GM23338 (cell line): ENCODE measurements at regions not wholly inside any gene's neighbourhood (a gene's known extent, or its start where the extent isn't known, plus 50 kb on each side); places are given as distances from the start of the nearest gene placed in this dataset.

ENCODE experiments used
- CTCF ChIP-seq, 2 experiments: fragments of 200-600 bp in 1 of 2; sonication (generic) in 1 of 2; conservative IDR thresholded peaks; 2 replicates each; pipeline versions ENCODE4 v1.5.1 to v1.6.1; 2016 to 2017; ENCODE audit warnings: antibody characterized with exemption in 2 of 2, low read depth in 2 of 2, mild to moderate bottlenecking in 2 of 2, moderate library complexity in 1 of 2
- POLR2AphosphoS5 ChIP-seq: IDR thresholded peaks from 2 replicates; pipeline ENCODE4 v1.6.1; 2016; ENCODE audit warnings: antibody characterized with exemption, low read depth

DNA sequence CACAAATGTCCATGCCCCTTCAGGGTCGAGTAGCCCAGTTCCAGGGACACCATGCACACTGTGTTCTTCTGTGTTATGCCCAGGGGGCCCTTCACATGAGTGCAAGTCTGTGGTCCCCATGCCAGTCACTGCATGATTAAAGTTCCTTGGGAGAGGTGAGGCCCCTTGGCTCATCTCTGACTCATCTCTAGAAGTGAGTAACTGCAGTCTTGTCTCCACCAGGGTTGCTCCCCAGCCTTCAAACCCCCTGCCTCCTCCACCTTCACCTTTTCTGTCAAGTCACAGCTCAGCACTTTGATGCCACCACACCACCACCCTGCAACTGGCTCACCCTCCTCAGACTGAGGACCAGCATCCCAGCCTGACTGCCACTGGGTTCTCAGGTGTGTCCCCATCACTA is 161.7 kb downstream of the UNC5CL start:
- TF ChIP-seq POLR2AphosphoS5 (no peak), CTCF (conservative IDR thresholded peaks at IDR 0.05; ENCODE audit: low read depth in 2 of 2) (no peak)
